Retina (tissue), 1 donor: ENCODE measurements at regions not wholly inside any gene's neighbourhood (a gene's known extent, or its start where the extent isn't known, plus 50 kb on each side); places are given as distances from the start of the nearest gene placed in this dataset.

Experiments
- DNase-seq: peaks from one replicate; pipeline ENCODE4 v3.0.0-alpha.2; 2016

- no peak for DNase-seq
These were observed 80.3 kb upstream of the UQCRFS1 start for GRCh38 chr19:29293292-29293691.

GRCh38 chr19:29293736-29294342 lies 80.9 kb upstream of the UQCRFS1 start:
- no peak for DNase-seq

GRCh38 chr19:29294343-29294811 lies 81.4 kb upstream of the UQCRFS1 start:
- no peak for DNase-seq

GRCh38 chr19:29295285-29295684 lies 82.3 kb upstream of the UQCRFS1 start:
- DNase-seq: no peak

GRCh38 chr19:29297381-29297780 lies 84.4 kb upstream of the UQCRFS1 start:
- no peak for DNase-seq

- DNase-seq: no peak
These were observed 86.7 kb upstream of the UQCRFS1 start for GRCh38 chr19:29299416-29300380.

- no peak for DNase-seq
These were observed 89.3 kb upstream of the UQCRFS1 start for GRCh38 chr19:29302002-29302928.

GRCh38 chr19:29303069-29303718 lies 90.2 kb upstream of the UQCRFS1 start:
- DNase-seq: no peak

- DNase-seq: no peak
These were observed 90.8 kb upstream of the UQCRFS1 start for GRCh38 chr19:29303719-29304090.

GRCh38 chr19:29305268-29305667 lies 92.3 kb upstream of the UQCRFS1 start:
- DNase-seq: no peak

GRCh38 chr19:29308977-29309590 lies 96.1 kb upstream of the UQCRFS1 start:
- DNase-seq: peak; percentile 68

- DNase-seq: peak; percentile 52
These were observed 96.7 kb upstream of the UQCRFS1 start for GRCh38 chr19:29309637-29310036.

GRCh38 chr19:29311191-29311790 lies 98.3 kb upstream of the UQCRFS1 start:
- peak; percentile 85 for DNase-seq

- peak; percentile 51 for DNase-seq
These were observed 102.7 kb upstream of the UQCRFS1 start for GRCh38 chr19:29315556-29316190.

- DNase-seq: no peak
These were observed 105.6 kb upstream of the UQCRFS1 start for GRCh38 chr19:29318581-29318980.

- DNase-seq: no peak
These were observed 107.1 kb upstream of the UQCRFS1 start for GRCh38 chr19:29320086-29320485.

GRCh38 chr19:29320618-29321017 lies 107.7 kb upstream of the UQCRFS1 start:
- DNase-seq: no peak

GRCh38 chr19:29321116-29321515 lies 108.2 kb upstream of the UQCRFS1 start:
- no peak for DNase-seq

- DNase-seq: no peak
These were observed 110.1 kb upstream of the UQCRFS1 start for GRCh38 chr19:29323021-29323430.

- peak; percentile 1 for DNase-seq
These were observed 110.7 kb upstream of the UQCRFS1 start for GRCh38 chr19:29323440-29324290.
